Spleen (tissue), 7 donors: ENCODE measurements at regions not wholly inside any gene's neighbourhood (a gene's known extent, or its start where the extent isn't known, plus 50 kb on each side); places are given as distances from the start of the nearest gene placed in this dataset.

Experiments used
- CTCF ChIP-seq, 11 experiments: fragments of 200-600 bp in 7 of 11; fragments of 450-650 bp in 4 of 11; sonication (generic) in 4 of 11; IDR thresholded peaks in 8 of 11; conservative IDR thresholded peaks in 3 of 11; 1 replicate in 7 of 11; 2 replicates in 4 of 11; pipeline versions ENCODE4 v1.4.0 to v1.8.0; 2016 to 2021; ENCODE audit warnings: antibody characterized with exemption in 11 of 11, inconsistent platforms in 4 of 11, mild to moderate bottlenecking in 1 of 11
- POLR2A ChIP-seq, 3 donors: fragments of 450-650 bp; IDR thresholded peaks; one replicate each; pipeline ENCODE4 v1.5.1; 2017; ENCODE audit warnings: antibody characterized with exemption in 3 of 3, mild to moderate bottlenecking in 1 of 3
- POLR2AphosphoS5 ChIP-seq, 3 donors: sonication (generic); formaldehyde crosslinking; IDR thresholded peaks; one replicate each; pipeline ENCODE4 v1.5.1; 2017; ENCODE audit warnings: antibody characterized with exemption in 3 of 3
- donor health status: DM: no; HTN: no; CAD: no; lungs with moderate emphysema.
- donor health status: DM: no; HTN: no; CAD: no.
- donor health status: DM: no; HTN: no; CAD: no.

GRCh38 chr13:73290844-73291243 is 232.0 kb downstream of the KLF5 start:
- no peak for TF ChIP-seq CTCF (IDR thresholded peaks at IDR 0.05 in 8 of 11, conservative IDR thresholded peaks at IDR 0.05 in 3 of 11)
- TF ChIP-seq POLR2A (IDR thresholded peaks at IDR 0.05) = no peak
- TF ChIP-seq POLR2AphosphoS5 (IDR thresholded peaks at IDR 0.05) = no peak
